GM23248 (cell line): ENCODE measurements at regions not wholly inside any gene's neighbourhood (a gene's known extent, or its start where the extent isn't known, plus 50 kb on each side); places are given as distances from the start of the nearest gene placed in this dataset. TPM values are rescaled to one million over a fixed set of nuclear protein-coding genes. Genes with fewer than 3 reads are reported as not detected.

Experiments
- DNase-seq: peaks from one replicate; pipeline ENCODE4 v3.0.0-alpha.2; 2015
- H2AFZ ChIP-seq: fragments of 200-600 bp; sonication (generic); 2 replicates; pipeline ENCODE4 v1.6.1; 2016; ENCODE audit warnings: antibody characterized with exemption
- H3F3A ChIP-seq: fragments of 200-600 bp; sonication (generic); 2 replicates; pipeline ENCODE4 v1.6.1; 2016; ENCODE audit warnings: mild to moderate bottlenecking, antibody characterized with exemption, mixed run types; ENCODE audit not compliant: insufficient read depth
- H3K27ac ChIP-seq: fragments of 200-600 bp; sonication (generic); 2 replicates; pipeline ENCODE4 v1.5.1; 2016; ENCODE audit warnings: mild to moderate bottlenecking
- H3K27me3 ChIP-seq: fragments of 200-600 bp; sonication (generic); replicated peaks from 2 replicates; pipeline ENCODE4 v1.6.1; 2016; ENCODE audit warnings: mild to moderate bottlenecking; ENCODE audit not compliant: insufficient read depth
- H3K36me3 ChIP-seq: fragments of 200-600 bp; sonication (generic); 2 replicates; pipeline ENCODE4 v1.6.1; 2016; ENCODE audit warnings: low read depth, mild to moderate bottlenecking
- H3K4me1 ChIP-seq: fragments of 200-600 bp; sonication (generic); 2 replicates; pipeline ENCODE4 v1.6.1; 2016; ENCODE audit warnings: mild to moderate bottlenecking; ENCODE audit not compliant: insufficient read depth
- H3K4me2 ChIP-seq: fragments of 200-600 bp; sonication (generic); one replicate; pipeline ENCODE4 v1.6.1; 2016; ENCODE audit warnings: mild to moderate bottlenecking; ENCODE audit not compliant: unreplicated experiment
- H3K4me3 ChIP-seq: fragments of 200-600 bp; sonication (generic); 2 replicates; pipeline ENCODE4 v1.5.1; 2016; ENCODE audit warnings: mild to moderate bottlenecking
- H3K79me2 ChIP-seq: fragments of 200-600 bp; sonication (generic); 2 replicates; pipeline ENCODE4 v1.6.1; 2016; ENCODE audit warnings: mild to moderate bottlenecking; ENCODE audit not compliant: insufficient read depth
- H3K9ac ChIP-seq: fragments of 200-600 bp; sonication (generic); 2 replicates; pipeline ENCODE4 v1.6.1; 2016; ENCODE audit warnings: mild to moderate bottlenecking
- H3K9me2 ChIP-seq: fragments of 200-600 bp; sonication (generic); 2 replicates; pipeline ENCODE4 v1.6.1; 2016; ENCODE audit warnings: mixed run types, mild to moderate bottlenecking, moderate library complexity; ENCODE audit not compliant: insufficient read depth
- H3K9me3 ChIP-seq: fragments of 200-600 bp; sonication (generic); one replicate; pipeline ENCODE4 v1.6.1; 2017; ENCODE audit warnings: low read depth
- H4K20me1 ChIP-seq: fragments of 200-600 bp; sonication (generic); 2 replicates; pipeline ENCODE4 v1.6.0; 2016; ENCODE audit not compliant: insufficient read depth
- EZH2 ChIP-seq: fragments of 200-600 bp; sonication (generic); IDR thresholded peaks from 2 replicates; pipeline ENCODE4 v1.6.1; 2018; ENCODE audit warnings: antibody characterized with exemption, mild to moderate bottlenecking; ENCODE audit not compliant: insufficient read depth, poor library complexity, severe bottlenecking
- EZH2phosphoT487 ChIP-seq: fragments of 200-600 bp; sonication (generic); IDR thresholded peaks from 2 replicates; pipeline ENCODE4 v1.6.1; 2018; ENCODE audit warnings: antibody characterized with exemption, moderate library complexity, mild to moderate bottlenecking, low read depth; ENCODE audit not compliant: insufficient read depth
- WGBS, 2 experiments: methylation state at CpG; one replicate each; pipeline ENCODE4 v1.1.6; 2015 to 2017; ENCODE audit warnings: low lambda C conversion rate in 2 of 2, low coverage in 1 of 2; ENCODE audit errors: missing lambda C conversion rate in 2 of 2; 5-methylcytosine and 5-hydroxymethylcytosine counted together
- in situ Hi-C: fragments of 300-500 bp; cut with MboI; formaldehyde crosslinking; loops from 2 replicates; pipeline ENCODE4 v1.15.0; 2020
- small RNA-seq: library from RNA; depleted of rRNA; stranded (forward); fragments of <200 nt; gene quantifications from one replicate; pipeline ENCODE3, GENCODE V24; 2014; ENCODE audit warnings: low read depth, low replicate concordance

GRCh38 chr5:39475159-39475571, 50.4 kb upstream of the DAB2 start:
- no peaks in the 10 kb centered on the region for H4K20me1 ChIP-seq
- no peaks in the 10 kb centered on the region for H3K36me3 ChIP-seq
- H3K27me3 ChIP-seq = no peaks in the 10 kb centered on the region
- WGBS, 2 experiments = 14 to 23% methylated on average over 3 of the region's 3 CpGs
- peak; percentile 68 for DNase-seq
- H3K27ac ChIP-seq = peak overlapping the region; percentile 95
- H3K4me1 ChIP-seq = peaks cover 73% of the 10 kb centered on the region
- H3K9me2 ChIP-seq = no peaks in the 10 kb centered on the region
- peak overlapping the region; percentile 85 for H3K4me2 ChIP-seq
- TF ChIP-seq EZH2phosphoT487 (no peak), EZH2 (no peak)
- no peaks in the 10 kb centered on the region for H3K79me2 ChIP-seq
- in situ Hi-C loops = no loop called here
- peak overlapping the region; percentile 66 for H2AFZ ChIP-seq
- no peak overlapping the region for H3K4me3 ChIP-seq
- H3F3A ChIP-seq = peaks cover 78% of the 10 kb centered on the region
- H3K9me3 ChIP-seq = no peaks in the 10 kb centered on the region
- peak overlapping the region; percentile 72 for H3K9ac ChIP-seq

Small RNA genes in the stretch of these regions (small RNA-seq; reads per million reads assigned to genes)
- not detected for gene RNU1-150P
